ENCODE measurements at regions not wholly inside any gene's neighbourhood (a gene's known extent, or its start where the extent isn't known, plus 50 kb on each side); places are given as distances from the start of the nearest gene placed in this dataset.

DNA sequence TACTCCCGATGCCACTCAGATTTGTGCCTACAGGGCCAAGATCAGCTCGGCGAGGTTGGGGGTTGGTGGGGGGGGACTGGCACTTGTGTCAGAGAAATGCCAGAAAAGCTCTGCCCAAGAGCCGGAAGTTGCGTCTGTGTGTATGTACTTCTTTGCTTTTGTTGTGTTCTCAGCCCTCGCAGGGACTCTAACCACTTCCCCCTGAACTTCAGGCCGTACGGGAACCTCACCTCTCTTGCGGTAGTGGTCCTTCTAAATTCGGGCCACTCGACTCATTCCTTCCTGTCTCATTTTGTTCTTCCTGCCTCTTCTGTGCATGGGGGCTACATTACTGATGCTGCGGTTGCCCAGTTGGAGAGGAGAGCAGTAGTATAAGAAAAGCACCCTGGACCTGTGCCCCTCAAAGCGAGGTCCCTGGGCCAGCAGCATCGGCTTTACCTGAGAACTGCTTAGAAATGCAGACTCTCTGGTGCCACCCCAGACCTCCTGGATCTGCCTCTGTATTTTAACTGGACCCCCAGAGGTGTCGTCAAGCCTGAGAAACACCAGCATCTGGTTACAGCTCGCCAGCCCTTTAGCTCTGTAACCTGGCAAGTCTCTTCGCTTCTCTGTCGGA is 146.3 kb upstream of the RPS6KA3 start:
- no peak for TF ChIP-seq CTCF (IDR thresholded peaks at IDR 0.05; ENCODE audit: insufficient read depth, low read length, poor library complexity, severe bottlenecking)
- no peak for DNase-seq (ENCODE audit: low read depth)
- no peaks in the 10 kb centered on the region for H3K27me3 ChIP-seq (ENCODE audit: control insufficient read depth, insufficient read depth, low read length)
- H3K36me3 ChIP-seq (ENCODE audit: control insufficient read depth, insufficient read depth, low read length): no peaks in the 10 kb centered on the region
- H3K4me3 ChIP-seq (ENCODE audit: low read depth, low read length): no peak overlapping the region

DNA sequence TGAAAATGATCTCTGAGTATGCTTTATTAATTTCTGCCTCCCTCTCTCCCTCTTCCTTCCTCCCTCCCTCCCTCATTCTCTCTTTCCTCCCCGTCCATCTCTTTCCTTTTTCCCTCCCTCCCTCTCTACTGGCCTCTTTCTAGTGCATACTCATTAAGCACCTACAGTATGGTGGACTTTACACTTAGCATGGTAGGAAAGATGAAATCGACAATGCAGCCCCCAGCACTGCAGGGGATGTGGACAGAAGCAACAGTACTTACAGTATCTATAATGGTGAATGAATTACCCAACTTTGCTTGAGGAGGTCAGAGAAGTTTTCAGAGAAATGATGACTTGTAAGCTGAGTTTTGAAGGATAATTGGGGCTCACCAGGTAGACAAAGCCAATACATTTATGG is 143.8 kb upstream of the RPS6KA3 start:
- Histone ChIP-seq H3K27me3 (ENCODE audit: control insufficient read depth, insufficient read depth, low read length) (no peaks in the 10 kb centered on the region), H3K4me3 (ENCODE audit: low read depth, low read length) (no peak overlapping the region), H3K36me3 (ENCODE audit: control insufficient read depth, insufficient read depth, low read length) (no peaks in the 10 kb centered on the region)
- no peak for DNase-seq (ENCODE audit: low read depth)
- TF ChIP-seq CTCF (IDR thresholded peaks at IDR 0.05; ENCODE audit: insufficient read depth, low read length, poor library complexity, severe bottlenecking): no peak

DNA sequence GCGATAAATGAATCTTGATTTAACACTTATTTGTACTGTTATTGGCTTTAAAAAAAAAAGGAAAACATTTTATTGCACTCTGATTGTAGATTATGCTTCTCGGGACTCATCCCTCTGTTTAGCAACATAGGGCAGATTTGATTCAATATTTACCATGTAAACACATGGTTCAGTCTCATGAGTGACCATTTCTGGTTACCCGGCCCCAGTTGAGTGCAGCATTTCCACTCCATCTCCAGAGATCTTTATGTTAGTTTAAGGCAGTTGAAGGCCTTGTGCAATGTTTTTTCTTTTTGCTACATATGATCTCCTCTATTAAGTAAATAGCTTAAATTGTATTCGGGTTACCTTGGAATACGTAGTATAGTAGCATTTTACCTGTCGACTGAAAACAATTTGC is 143.3 kb upstream of the RPS6KA3 start:
- no peak overlapping the region for H3K4me3 ChIP-seq (ENCODE audit: low read depth, low read length)
- TF ChIP-seq CTCF (IDR thresholded peaks at IDR 0.05; ENCODE audit: insufficient read depth, low read length, poor library complexity, severe bottlenecking): no peak
- H3K27me3 ChIP-seq (ENCODE audit: control insufficient read depth, insufficient read depth, low read length): no peaks in the 10 kb centered on the region
- DNase-seq (ENCODE audit: low read depth): no peak
- H3K36me3 ChIP-seq (ENCODE audit: control insufficient read depth, insufficient read depth, low read length): no peaks in the 10 kb centered on the region

GRCh38 chrX:20402956-20403355 is 136.2 kb upstream of the RPS6KA3 start:
- Histone ChIP-seq H3K4me3 (ENCODE audit: low read depth, low read length) (no peak overlapping the region), H3K36me3 (ENCODE audit: control insufficient read depth, insufficient read depth, low read length) (no peaks in the 10 kb centered on the region), H3K27me3 (ENCODE audit: control insufficient read depth, insufficient read depth, low read length) (no peaks in the 10 kb centered on the region)
- DNase-seq (ENCODE audit: low read depth): no peak
- no peak for TF ChIP-seq CTCF (IDR thresholded peaks at IDR 0.05; ENCODE audit: insufficient read depth, low read length, poor library complexity, severe bottlenecking)

GRCh38 chrX:20399728-20400414 is 133.2 kb upstream of the RPS6KA3 start:
- H3K4me3 ChIP-seq (ENCODE audit: low read depth, low read length): no peak overlapping the region
- no peak for DNase-seq (ENCODE audit: low read depth)
- no peaks in the 10 kb centered on the region for H3K27me3 ChIP-seq (ENCODE audit: control insufficient read depth, insufficient read depth, low read length)
- no peaks in the 10 kb centered on the region for H3K36me3 ChIP-seq (ENCODE audit: control insufficient read depth, insufficient read depth, low read length)
- TF ChIP-seq CTCF (IDR thresholded peaks at IDR 0.05; ENCODE audit: insufficient read depth, low read length, poor library complexity, severe bottlenecking): no peak

- TF ChIP-seq CTCF (IDR thresholded peaks at IDR 0.05; ENCODE audit: insufficient read depth, low read length, poor library complexity, severe bottlenecking): no peak
- Histone ChIP-seq H3K27me3 (ENCODE audit: control insufficient read depth, insufficient read depth, low read length) (no peaks in the 10 kb centered on the region), H3K36me3 (ENCODE audit: control insufficient read depth, insufficient read depth, low read length) (no peaks in the 10 kb centered on the region), H3K4me3 (ENCODE audit: low read depth, low read length) (no peak overlapping the region)
- no peak for DNase-seq (ENCODE audit: low read depth)
These were observed 130.9 kb upstream of the RPS6KA3 start for GRCh38 chrX:20397587-20397986.

Data from kidney epithelial cell (primary cell).